ENCODE measurements at regions not wholly inside any gene's neighbourhood (a gene's known extent, or its start where the extent isn't known, plus 50 kb on each side); places are given as distances from the start of the nearest gene placed in this dataset.

GRCh38 chr4:35760807-35761206 lies 483.5 kb downstream of the ARAP2 start:
- Histone ChIP-seq H3K36me3 (no peaks in the 10 kb centered on the region), H3K9me3 (no peaks in the 10 kb centered on the region), H3K4me1 (no peaks in the 10 kb centered on the region), H3K27me3 (no peaks in the 10 kb centered on the region), H3K27ac (no peak overlapping the region), H3K4me3 (no peak overlapping the region)
- no peak for TF ChIP-seq CTCF (IDR thresholded peaks at IDR 0.05)
- intact Hi-C loops (cut with DNase I) = no loop called here
- no peak for ATAC-seq
- DNase-seq = no peak

DNA sequence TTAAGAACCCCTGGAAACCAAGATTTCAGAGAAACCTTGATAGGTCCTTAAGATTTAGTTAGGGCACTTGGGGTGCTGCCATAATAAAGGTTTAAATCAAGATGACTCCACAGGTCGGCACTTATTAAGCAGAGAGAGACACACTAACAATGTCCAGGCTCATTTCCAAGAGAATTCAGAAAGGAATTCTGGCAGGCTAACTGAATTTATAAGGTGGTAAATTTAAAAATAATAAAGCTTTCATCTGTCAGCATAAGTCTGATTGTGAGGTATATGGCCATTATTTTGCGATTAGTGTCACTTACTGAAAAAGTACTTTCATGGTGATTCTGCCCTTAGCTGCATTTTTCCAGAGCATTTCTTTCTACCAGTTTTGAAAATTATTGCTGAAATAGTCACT lies 472.7 kb downstream of the ARAP2 start:
- Histone ChIP-seq H3K36me3 (no peaks in the 10 kb centered on the region), H3K27ac (no peak overlapping the region), H3K9me3 (no peaks in the 10 kb centered on the region), H3K4me3 (no peak overlapping the region), H3K4me1 (no peaks in the 10 kb centered on the region), H3K27me3 (no peaks in the 10 kb centered on the region)
- no peak for ATAC-seq
- no peak for TF ChIP-seq CTCF (IDR thresholded peaks at IDR 0.05)
- intact Hi-C loops (cut with DNase I) = no loop called here
- DNase-seq = no peak

- intact Hi-C loops (cut with DNase I) = no loop called here
- no peak for TF ChIP-seq CTCF (IDR thresholded peaks at IDR 0.05)
- Histone ChIP-seq H3K4me1 (no peaks in the 10 kb centered on the region), H3K36me3 (no peaks in the 10 kb centered on the region), H3K4me3 (no peak overlapping the region), H3K9me3 (no peaks in the 10 kb centered on the region), H3K27me3 (no peaks in the 10 kb centered on the region), H3K27ac (no peak overlapping the region)
- ATAC-seq = no peak
- no peak for DNase-seq
Measured at GRCh38 chr4:35772291-35772690, 472.0 kb downstream of the ARAP2 start.

DNA sequence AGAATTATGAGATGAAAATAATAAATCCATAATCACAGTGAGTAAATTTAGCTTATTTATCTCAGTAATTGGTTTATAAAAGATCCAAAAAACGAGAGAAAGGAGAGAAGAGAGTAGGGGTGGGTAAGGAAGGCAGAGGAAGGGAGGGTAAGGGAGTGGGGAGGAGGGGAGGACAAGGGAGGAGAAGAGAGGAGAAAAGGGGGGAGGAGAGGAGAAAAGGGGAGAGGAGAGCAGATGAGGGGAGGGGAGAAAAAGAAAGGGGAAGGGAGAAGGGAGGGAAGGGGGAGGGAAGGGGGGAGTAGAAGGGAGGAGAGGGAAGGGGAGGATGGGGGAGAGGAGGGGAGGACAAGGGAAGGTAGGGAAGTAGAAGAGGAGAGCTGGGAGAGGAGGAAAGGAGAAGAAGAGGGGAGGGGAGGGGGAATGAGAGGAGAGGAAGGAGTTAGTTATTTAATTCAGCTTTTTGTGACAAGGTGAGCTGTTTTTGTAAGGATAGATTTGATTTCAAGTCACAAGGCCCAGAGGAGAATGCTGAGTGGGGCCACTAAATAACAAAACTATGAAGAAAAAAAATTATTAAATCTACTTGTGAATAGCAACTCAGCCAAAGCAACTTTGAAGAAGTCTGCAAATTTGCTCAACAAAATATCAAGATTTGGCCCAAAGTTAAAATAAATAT lies 454.3 kb downstream of the ARAP2 start:
- no peak overlapping the region for H3K4me3 ChIP-seq
- no peaks in the 10 kb centered on the region for H3K9me3 ChIP-seq
- DNase-seq = no peak
- no peak for ATAC-seq
- no peaks in the 10 kb centered on the region for H3K4me1 ChIP-seq
- H3K27me3 ChIP-seq = no peaks in the 10 kb centered on the region
- H3K27ac ChIP-seq = no peak overlapping the region
- intact Hi-C loops (cut with DNase I) = no loop called here
- H3K36me3 ChIP-seq = no peaks in the 10 kb centered on the region
- TF ChIP-seq CTCF (IDR thresholded peaks at IDR 0.05) = no peak

DNA sequence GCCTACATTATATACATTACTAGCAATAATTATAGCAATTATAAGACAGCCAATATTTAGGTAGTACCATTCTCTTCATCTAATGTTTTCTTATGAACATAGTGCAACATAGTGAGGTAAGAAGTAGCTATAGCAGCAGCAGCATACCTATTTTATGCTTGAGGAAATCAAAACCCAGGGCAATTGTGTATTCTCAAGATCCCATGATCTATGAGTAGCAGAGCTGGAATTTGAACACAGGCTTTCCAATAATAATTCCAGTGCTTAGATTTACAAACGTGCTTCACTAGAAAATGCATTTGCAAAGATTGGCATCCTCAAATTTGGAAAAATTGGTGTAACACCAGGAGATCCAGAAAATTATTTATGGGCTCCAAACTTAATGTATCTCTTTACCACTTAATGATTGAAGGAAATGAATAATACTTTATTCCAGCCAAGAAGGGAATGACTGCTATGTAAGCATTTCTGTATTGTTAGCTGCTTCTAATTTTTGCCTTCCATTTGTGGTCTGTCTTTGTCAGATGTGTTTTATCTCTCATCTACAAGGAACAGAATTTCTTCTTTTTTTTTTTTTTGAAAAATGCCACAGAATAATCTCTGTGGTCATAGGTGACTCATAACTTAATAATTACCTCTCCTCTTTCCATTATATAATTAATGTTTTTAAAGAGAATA lies 451.1 kb downstream of the ARAP2 start:
- no peaks in the 10 kb centered on the region for H3K36me3 ChIP-seq
- H3K27me3 ChIP-seq = no peaks in the 10 kb centered on the region
- H3K4me3 ChIP-seq = no peak overlapping the region
- no peak overlapping the region for H3K27ac ChIP-seq
- no peak for ATAC-seq
- intact Hi-C loops (cut with DNase I) = no loop called here
- DNase-seq = no peak
- H3K9me3 ChIP-seq = peaks cover 8% of the 10 kb centered on the region
- no peak for TF ChIP-seq CTCF (IDR thresholded peaks at IDR 0.05)
- H3K4me1 ChIP-seq = no peaks in the 10 kb centered on the region
